ENCODE measurements at regions not wholly inside any gene's neighbourhood (a gene's known extent, or its start where the extent isn't known, plus 50 kb on each side); places are given as distances from the start of the nearest gene placed in this dataset.

GRCh38 chr12:93242154-93242972, 135.4 kb upstream of the NUDT4 start:
- H3K36me3 Mint-ChIP-seq (ENCODE audit: low read depth, unreplicated experiment): no peaks in the 10 kb centered on the region
- H3K4me3 Mint-ChIP-seq (ENCODE audit: unreplicated experiment): no peak overlapping the region
- H3K36me3 ChIP-seq (ENCODE audit: insufficient read depth, low read length): no peaks in the 10 kb centered on the region
- no peak overlapping the region for H3K4me2 ChIP-seq (ENCODE audit: low read length)
- no peak overlapping the region for H2AFZ ChIP-seq (ENCODE audit: low read depth, low read length)
- TF ChIP-seq CTCF (IDR thresholded peaks at IDR 0.05; ENCODE audit: insufficient read depth, low read depth, low read length) (no peak), EZH2 (IDR thresholded peaks at IDR 0.05; ENCODE audit: insufficient read depth, low read length) (no peak)
- no peak for DNase-seq (ENCODE audit: low read depth)
- no peak overlapping the region for H3K9ac ChIP-seq (ENCODE audit: low read length)
- no peak overlapping the region for H3K4me3 ChIP-seq (ENCODE audit: insufficient read depth, low read depth, low read length)
- H4K20me1 ChIP-seq (ENCODE audit: insufficient read depth, low read length): no peaks in the 10 kb centered on the region
- H3K27ac ChIP-seq (ENCODE audit: low read depth, low read length): no peak overlapping the region
- H3K27ac Mint-ChIP-seq (ENCODE audit: unreplicated experiment): no peak overlapping the region
- H3K9me3 Mint-ChIP-seq (ENCODE audit: unreplicated experiment): peaks cover 13% of the 10 kb centered on the region
- H3K27me3 ChIP-seq (ENCODE audit: insufficient read depth, low read length): no peaks in the 10 kb centered on the region
- no peak for FAIRE-seq
- H3K9me3 ChIP-seq (ENCODE audit: insufficient read depth, low read depth, low read length): peaks cover 2% of the 10 kb centered on the region
- no peaks in the 10 kb centered on the region for H3K27me3 Mint-ChIP-seq (ENCODE audit: low read depth, unreplicated experiment)
- peaks cover 8% of the 10 kb centered on the region for H3K4me1 Mint-ChIP-seq (ENCODE audit: low read depth, unreplicated experiment)
- no peaks in the 10 kb centered on the region for H3K79me2 ChIP-seq (ENCODE audit: insufficient read depth, low read length)
- no peaks in the 10 kb centered on the region for H3K4me1 ChIP-seq (ENCODE audit: insufficient read depth, low read length)

GRCh38 chr12:93243382-93243688, 134.4 kb upstream of the NUDT4 start:
- no peak for TF ChIP-seq EZH2 (IDR thresholded peaks at IDR 0.05; ENCODE audit: insufficient read depth, low read length)
- TF ChIP-seq CTCF (IDR thresholded peaks at IDR 0.05; ENCODE audit: insufficient read depth, low read depth, low read length): no peak
- Mint-ChIP-seq H3K4me3 (ENCODE audit: unreplicated experiment) (no peak overlapping the region), H3K36me3 (ENCODE audit: low read depth, unreplicated experiment) (no peaks in the 10 kb centered on the region), H3K27ac (ENCODE audit: unreplicated experiment) (no peak overlapping the region), H3K27me3 (ENCODE audit: low read depth, unreplicated experiment) (no peaks in the 10 kb centered on the region), H3K4me1 (ENCODE audit: low read depth, unreplicated experiment) (peaks cover 8% of the 10 kb centered on the region), H3K9me3 (ENCODE audit: unreplicated experiment) (peaks cover 13% of the 10 kb centered on the region)
- no peak overlapping the region for H3K4me2 ChIP-seq (ENCODE audit: low read length)
- no peak overlapping the region for H3K27ac ChIP-seq (ENCODE audit: low read depth, low read length)
- no peaks in the 10 kb centered on the region for H4K20me1 ChIP-seq (ENCODE audit: insufficient read depth, low read length)
- H3K4me3 ChIP-seq (ENCODE audit: insufficient read depth, low read depth, low read length): no peak overlapping the region
- H2AFZ ChIP-seq (ENCODE audit: low read depth, low read length): no peak overlapping the region
- FAIRE-seq: no peak
- peaks cover 2% of the 10 kb centered on the region for H3K9me3 ChIP-seq (ENCODE audit: insufficient read depth, low read depth, low read length)
- no peaks in the 10 kb centered on the region for H3K79me2 ChIP-seq (ENCODE audit: insufficient read depth, low read length)
- no peak overlapping the region for H3K9ac ChIP-seq (ENCODE audit: low read length)
- no peaks in the 10 kb centered on the region for H3K36me3 ChIP-seq (ENCODE audit: insufficient read depth, low read length)
- DNase-seq (ENCODE audit: low read depth): no peak
- no peaks in the 10 kb centered on the region for H3K27me3 ChIP-seq (ENCODE audit: insufficient read depth, low read length)
- H3K4me1 ChIP-seq (ENCODE audit: insufficient read depth, low read length): no peaks in the 10 kb centered on the region

All from astrocyte (in vitro differentiated cells and primary cell).